NB4 (cell line): ENCODE measurements at regions not wholly inside any gene's neighbourhood (a gene's known extent, or its start where the extent isn't known, plus 50 kb on each side); places are given as distances from the start of the nearest gene placed in this dataset.

Experiments used
- DNase-seq: peaks from one replicate; pipeline ENCODE4 v3.0.0; 2010; ENCODE audit warnings: low read depth
- H3K4me3 ChIP-seq: one replicate; pipeline ENCODE4 v1.5.1; 2011; ENCODE audit warnings: mild to moderate bottlenecking, low read depth, low read length, moderate library complexity
- MYC ChIP-seq: IDR thresholded peaks from 2 replicates; pipeline ENCODE4 v1.6.1; 2011; ENCODE audit warnings: low read depth, low read length
- POLR2A ChIP-seq: IDR thresholded peaks from 2 replicates; pipeline ENCODE4 v1.6.1; 2011; ENCODE audit warnings: mild to moderate bottlenecking; ENCODE audit not compliant: insufficient read length; ENCODE audit errors: extremely low read depth
- TF ChIP-seq, protein P1 (sequence below): IDR thresholded peaks from 2 replicates; pipeline ENCODE4 v1.6.1; 2011; ENCODE audit warnings: low read depth, low read length
- TF ChIP-seq, protein P2 (sequence below): IDR thresholded peaks from one replicate; pipeline ENCODE4 v1.5.1; 2012; ENCODE audit warnings: low read depth, low read length

DNA sequence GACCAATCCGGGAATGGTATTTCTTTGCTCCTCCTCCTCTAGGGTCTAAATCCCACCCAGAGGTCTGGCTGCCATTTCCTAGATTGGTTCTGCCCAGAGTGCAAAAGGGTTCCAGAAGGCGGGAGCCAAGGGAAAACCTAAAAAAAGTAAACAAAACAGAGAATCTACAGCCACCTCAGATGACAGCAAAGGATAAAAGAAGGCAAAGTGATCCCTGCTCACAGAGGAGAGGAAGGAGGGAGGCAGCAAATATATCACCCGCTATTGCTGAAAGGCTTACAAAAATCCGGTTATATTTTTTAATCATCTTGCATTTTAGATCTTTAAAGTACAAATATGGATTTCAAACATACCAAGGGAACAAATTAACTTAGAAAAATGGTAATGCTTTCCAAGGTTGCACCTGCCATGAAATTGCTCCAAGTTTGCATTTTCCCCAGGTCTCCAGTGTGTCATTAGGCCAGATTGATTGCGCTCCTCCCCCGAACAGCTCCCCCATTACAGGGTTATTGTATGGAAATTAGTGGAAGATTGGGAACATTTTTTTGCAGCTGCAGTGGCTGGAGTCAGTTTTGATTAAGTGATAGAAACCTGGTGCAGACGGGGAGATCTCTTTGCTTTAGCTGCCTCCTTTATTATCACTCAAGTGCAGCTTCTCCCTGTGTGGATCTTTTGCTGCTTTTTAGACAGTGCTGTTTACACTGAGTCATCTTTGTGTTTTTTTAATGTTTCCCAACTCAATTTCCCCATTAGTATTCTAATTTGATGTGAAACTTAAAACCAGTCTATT, 280.5 kb upstream of the CAMK1G start:
- no peak overlapping the region for H3K4me3 ChIP-seq
- no peak for DNase-seq
- TF ChIP-seq, protein P1, sequence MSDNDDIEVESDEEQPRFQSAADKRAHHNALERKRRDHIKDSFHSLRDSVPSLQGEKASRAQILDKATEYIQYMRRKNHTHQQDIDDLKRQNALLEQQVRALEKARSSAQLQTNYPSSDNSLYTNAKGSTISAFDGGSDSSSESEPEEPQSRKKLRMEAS, result no peak
- TF ChIP-seq, protein P2, sequence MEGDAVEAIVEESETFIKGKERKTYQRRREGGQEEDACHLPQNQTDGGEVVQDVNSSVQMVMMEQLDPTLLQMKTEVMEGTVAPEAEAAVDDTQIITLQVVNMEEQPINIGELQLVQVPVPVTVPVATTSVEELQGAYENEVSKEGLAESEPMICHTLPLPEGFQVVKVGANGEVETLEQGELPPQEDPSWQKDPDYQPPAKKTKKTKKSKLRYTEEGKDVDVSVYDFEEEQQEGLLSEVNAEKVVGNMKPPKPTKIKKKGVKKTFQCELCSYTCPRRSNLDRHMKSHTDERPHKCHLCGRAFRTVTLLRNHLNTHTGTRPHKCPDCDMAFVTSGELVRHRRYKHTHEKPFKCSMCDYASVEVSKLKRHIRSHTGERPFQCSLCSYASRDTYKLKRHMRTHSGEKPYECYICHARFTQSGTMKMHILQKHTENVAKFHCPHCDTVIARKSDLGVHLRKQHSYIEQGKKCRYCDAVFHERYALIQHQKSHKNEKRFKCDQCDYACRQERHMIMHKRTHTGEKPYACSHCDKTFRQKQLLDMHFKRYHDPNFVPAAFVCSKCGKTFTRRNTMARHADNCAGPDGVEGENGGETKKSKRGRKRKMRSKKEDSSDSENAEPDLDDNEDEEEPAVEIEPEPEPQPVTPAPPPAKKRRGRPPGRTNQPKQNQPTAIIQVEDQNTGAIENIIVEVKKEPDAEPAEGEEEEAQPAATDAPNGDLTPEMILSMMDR, result no peak
- TF ChIP-seq MYC (no peak), POLR2A (no peak)

DNA sequence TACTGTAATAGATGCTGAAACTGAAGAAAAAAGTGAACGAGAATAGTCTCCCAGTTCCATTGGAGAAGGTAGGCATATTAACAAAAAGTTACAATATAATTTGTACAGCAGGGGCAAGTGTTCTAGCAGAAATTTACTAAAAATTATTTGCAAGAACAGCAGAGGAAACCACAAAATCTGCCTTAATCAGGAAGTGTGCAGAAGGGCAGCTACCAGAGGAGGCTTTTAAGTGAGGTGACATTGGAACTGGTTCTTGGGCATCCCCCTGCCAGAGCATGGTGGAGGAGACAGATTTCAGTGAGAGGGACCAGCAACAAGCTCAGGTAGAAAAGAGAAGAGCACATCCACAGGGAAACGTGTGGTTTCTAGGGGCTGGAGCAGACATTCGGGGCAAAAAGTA, 279.3 kb upstream of the CAMK1G start:
- H3K4me3 ChIP-seq, result no peak overlapping the region
- DNase-seq, result no peak
- TF ChIP-seq POLR2A (no peak), MYC (no peak)
- TF ChIP-seq, protein P1, result no peak
- TF ChIP-seq, protein P2, result no peak

DNA sequence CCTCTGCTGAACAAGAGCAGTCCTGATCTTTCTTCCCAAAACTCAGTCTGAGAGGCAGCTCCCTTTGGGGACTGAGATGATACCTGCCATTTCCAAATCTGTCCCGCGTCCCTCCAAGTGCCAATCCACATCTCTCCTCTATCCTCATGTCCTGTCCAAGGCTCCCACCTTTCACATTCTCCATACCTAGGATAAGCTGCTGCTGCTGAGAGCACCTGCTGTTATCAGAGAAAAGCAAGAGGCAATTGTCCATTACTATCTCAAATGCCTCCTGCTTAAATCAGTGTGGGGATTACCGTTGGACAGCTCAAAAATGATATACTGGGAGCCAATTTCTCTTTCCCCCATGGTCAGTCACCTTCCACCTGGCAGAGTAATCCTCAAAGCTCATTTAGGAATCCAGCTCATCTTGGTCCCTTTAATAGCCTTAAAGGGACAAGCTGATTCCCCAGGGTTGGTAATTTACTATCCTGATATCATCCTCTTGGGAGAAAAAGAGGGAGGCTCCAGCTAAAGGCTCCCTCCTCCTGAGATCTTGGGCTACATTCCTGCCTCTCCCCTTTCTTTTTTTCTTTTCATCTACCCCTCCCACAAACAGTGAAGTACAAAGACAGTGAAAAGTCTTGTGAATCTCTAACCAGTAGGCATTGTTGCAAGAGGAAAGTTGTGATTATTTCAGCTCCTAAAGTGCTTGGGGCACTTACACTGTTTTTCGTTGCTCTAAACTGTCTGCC, 278.1 kb upstream of the CAMK1G start:
- DNase-seq, result no peak
- no peak overlapping the region for H3K4me3 ChIP-seq
- TF ChIP-seq POLR2A, result no peak
- TF ChIP-seq MYC, result no peak
- TF ChIP-seq, protein P1, result no peak
- TF ChIP-seq, protein P2, result no peak

DNA sequence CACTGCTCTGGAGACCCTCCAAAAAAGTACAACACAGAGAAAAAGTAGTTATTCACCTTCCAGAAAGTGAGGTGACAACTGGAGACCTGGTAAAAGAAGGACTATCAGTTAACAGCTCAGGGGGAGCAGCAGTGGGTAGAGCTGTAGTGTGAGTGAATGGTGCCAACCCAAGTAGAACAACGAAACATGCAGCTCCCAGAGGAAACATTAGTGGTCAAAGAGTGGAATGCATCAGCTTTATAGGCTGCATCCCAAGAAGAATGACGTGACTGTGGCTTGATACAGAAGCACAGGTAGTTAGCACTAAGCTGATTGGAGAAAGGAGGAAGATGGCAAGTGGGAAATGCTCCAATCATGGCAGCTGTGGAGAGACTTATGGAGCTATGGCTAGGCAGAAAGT, 275.7 kb upstream of the CAMK1G start:
- no peak overlapping the region for H3K4me3 ChIP-seq
- TF ChIP-seq, protein P1, result no peak
- TF ChIP-seq POLR2A, result no peak
- no peak for DNase-seq

DNA sequence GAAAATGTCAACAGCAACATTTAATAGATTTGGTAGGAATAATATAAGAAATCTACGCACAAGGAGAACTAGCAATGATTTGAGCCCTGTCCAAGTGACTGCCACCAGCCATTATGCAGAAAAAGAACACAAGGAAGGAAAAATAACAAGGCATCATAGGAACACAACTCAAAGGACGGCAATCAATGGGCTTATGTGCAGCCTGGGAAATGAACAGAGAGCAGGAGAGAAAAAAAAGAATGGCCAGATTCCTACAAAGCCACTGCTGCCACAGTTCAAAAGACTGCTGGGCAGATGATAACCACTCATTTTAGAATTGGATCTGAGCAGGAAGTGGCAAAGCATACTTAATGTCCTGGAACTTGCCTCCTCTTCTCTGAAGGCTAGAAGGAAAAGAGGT, 274.3 kb upstream of the CAMK1G start:
- H3K4me3 ChIP-seq, result no peak overlapping the region
- TF ChIP-seq, protein P1, result no peak
- TF ChIP-seq, protein P2, result no peak
- TF ChIP-seq MYC (no peak), POLR2A (no peak)
- no peak for DNase-seq

DNA sequence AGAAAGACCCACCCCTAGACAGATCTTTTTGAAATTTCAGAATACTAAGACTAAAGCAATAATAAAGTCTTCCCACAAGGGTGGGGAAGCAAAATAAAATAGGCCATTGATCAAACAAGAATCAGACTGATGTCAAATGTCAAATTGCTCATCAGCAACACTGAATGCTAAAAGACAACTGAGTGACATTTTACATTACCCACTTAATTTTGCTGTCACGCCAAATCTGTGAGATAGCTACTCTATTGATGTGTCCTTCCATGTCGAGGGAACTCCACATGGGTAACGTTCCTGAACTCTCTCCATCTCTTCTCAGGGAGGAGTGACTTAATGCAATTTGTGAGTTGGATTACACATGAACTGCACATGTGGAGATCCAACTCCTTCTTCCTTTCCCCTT, 271.7 kb upstream of the CAMK1G start:
- no peak for DNase-seq
- H3K4me3 ChIP-seq, result no peak overlapping the region
- TF ChIP-seq, protein P2, result no peak
